ENCODE measurements at regions not wholly inside any gene's neighbourhood (a gene's known extent, or its start where the extent isn't known, plus 50 kb on each side); places are given as distances from the start of the nearest gene placed in this dataset.

- 33 to 48% methylated on average over 4 of the region's 4 CpGs for WGBS, 2 donors
- no peaks in the 10 kb centered on the region for H3K36me3 ChIP-seq (ENCODE audit: control insufficient read depth in 2 of 2, insufficient read depth in 2 of 2, low read length in 1 of 2)
- H3K27me3 ChIP-seq (ENCODE audit: control insufficient read depth in 1 of 2, insufficient read depth in 2 of 2, low read length in 2 of 2), result no peaks in the 10 kb centered on the region
- H3K4me1 ChIP-seq (ENCODE audit: control insufficient read depth in 2 of 2, insufficient read depth in 2 of 2, low read length in 1 of 2), result peaks cover 0 to 2% of the 10 kb centered on the region in 2 donors
- H3K9me3 ChIP-seq (ENCODE audit: control insufficient read depth in 2 of 2, insufficient read depth in 1 of 2, low read depth in 1 of 2, low read length in 1 of 2), result peaks cover 0 to 2% of the 10 kb centered on the region in 2 donors
- H3K4me3 ChIP-seq (ENCODE audit: low read depth in 1 of 2, low read length in 2 of 2), result no peak overlapping the region
- no peak overlapping the region for H3K27ac ChIP-seq (ENCODE audit: low read depth in 2 of 2, low read length in 1 of 2)
These were observed 77.4 kb upstream of the SLCO3A1 start for GRCh38 chr15:91776104-91776503.

- Histone ChIP-seq H3K9me3 (ENCODE audit: control insufficient read depth in 2 of 2, insufficient read depth in 1 of 2, low read depth in 1 of 2, low read length in 1 of 2) (peaks cover 0 to 2% of the 10 kb centered on the region in 2 donors), H3K4me3 (ENCODE audit: low read depth in 1 of 2, low read length in 2 of 2) (no peak overlapping the region), H3K27ac (ENCODE audit: low read depth in 2 of 2, low read length in 1 of 2) (no peak overlapping the region), H3K36me3 (ENCODE audit: control insufficient read depth in 2 of 2, insufficient read depth in 2 of 2, low read length in 1 of 2) (no peaks in the 10 kb centered on the region), H3K4me1 (ENCODE audit: control insufficient read depth in 2 of 2, insufficient read depth in 2 of 2, low read length in 1 of 2) (peaks cover 0 to 2% of the 10 kb centered on the region in 2 donors), H3K27me3 (ENCODE audit: control insufficient read depth in 1 of 2, insufficient read depth in 2 of 2, low read length in 2 of 2) (no peaks in the 10 kb centered on the region)
- 77 to 84% methylated on average over 5 of the region's 5 CpGs for WGBS, 2 donors
These were observed 73.5 kb upstream of the SLCO3A1 start for GRCh38 chr15:91779960-91780359.

GRCh38 chr15:91780387-91780786 is 73.1 kb upstream of the SLCO3A1 start:
- peaks cover 0 to 2% of the 10 kb centered on the region in 2 donors for H3K4me1 ChIP-seq (ENCODE audit: control insufficient read depth in 2 of 2, insufficient read depth in 2 of 2, low read length in 1 of 2)
- 56 to 63% methylated on average over 3 of the region's 3 CpGs for whole genome bisulfite sequencing, 2 donors
- H3K27me3 ChIP-seq (ENCODE audit: control insufficient read depth in 1 of 2, insufficient read depth in 2 of 2, low read length in 2 of 2), result no peaks in the 10 kb centered on the region
- H3K4me3 ChIP-seq (ENCODE audit: low read depth in 1 of 2, low read length in 2 of 2), result no peak overlapping the region
- H3K27ac ChIP-seq (ENCODE audit: low read depth in 2 of 2, low read length in 1 of 2), result no peak overlapping the region
- H3K9me3 ChIP-seq (ENCODE audit: control insufficient read depth in 2 of 2, insufficient read depth in 1 of 2, low read depth in 1 of 2, low read length in 1 of 2), result peaks cover 0 to 2% of the 10 kb centered on the region in 2 donors
- H3K36me3 ChIP-seq (ENCODE audit: control insufficient read depth in 2 of 2, insufficient read depth in 2 of 2, low read length in 1 of 2), result no peaks in the 10 kb centered on the region

GRCh38 chr15:91782221-91782620 is 71.3 kb upstream of the SLCO3A1 start:
- no peak overlapping the region for H3K27ac ChIP-seq (ENCODE audit: low read depth in 2 of 2, low read length in 1 of 2)
- WGBS, 2 donors, result 34 to 50% methylated on average over 6 of the region's 6 CpGs
- peaks cover 0 to 2% of the 10 kb centered on the region in 2 donors for H3K4me1 ChIP-seq (ENCODE audit: control insufficient read depth in 2 of 2, insufficient read depth in 2 of 2, low read length in 1 of 2)
- no peaks in the 10 kb centered on the region for H3K27me3 ChIP-seq (ENCODE audit: control insufficient read depth in 1 of 2, insufficient read depth in 2 of 2, low read length in 2 of 2)
- H3K36me3 ChIP-seq (ENCODE audit: control insufficient read depth in 2 of 2, insufficient read depth in 2 of 2, low read length in 1 of 2), result no peaks in the 10 kb centered on the region
- no peak overlapping the region for H3K4me3 ChIP-seq (ENCODE audit: low read depth in 1 of 2, low read length in 2 of 2)
- H3K9me3 ChIP-seq (ENCODE audit: control insufficient read depth in 2 of 2, insufficient read depth in 1 of 2, low read depth in 1 of 2, low read length in 1 of 2), result no peaks in the 10 kb centered on the region

GRCh38 chr15:91783008-91783407 is 70.5 kb upstream of the SLCO3A1 start:
- H3K4me1 ChIP-seq (ENCODE audit: control insufficient read depth in 2 of 2, insufficient read depth in 2 of 2, low read length in 1 of 2), result peaks cover 0 to 2% of the 10 kb centered on the region in 2 donors
- no peak overlapping the region for H3K27ac ChIP-seq (ENCODE audit: low read depth in 2 of 2, low read length in 1 of 2)
- H3K9me3 ChIP-seq (ENCODE audit: control insufficient read depth in 2 of 2, insufficient read depth in 1 of 2, low read depth in 1 of 2, low read length in 1 of 2), result no peaks in the 10 kb centered on the region
- H3K4me3 ChIP-seq (ENCODE audit: low read depth in 1 of 2, low read length in 2 of 2), result no peak overlapping the region
- no peaks in the 10 kb centered on the region for H3K36me3 ChIP-seq (ENCODE audit: control insufficient read depth in 2 of 2, insufficient read depth in 2 of 2, low read length in 1 of 2)
- H3K27me3 ChIP-seq (ENCODE audit: control insufficient read depth in 1 of 2, insufficient read depth in 2 of 2, low read length in 2 of 2), result no peaks in the 10 kb centered on the region
- WGBS, 2 donors, result 76 to 77% methylated on average over 3 of the region's 3 CpGs

GRCh38 chr15:91783451-91783850 is 70.1 kb upstream of the SLCO3A1 start:
- H3K27me3 ChIP-seq (ENCODE audit: control insufficient read depth in 1 of 2, insufficient read depth in 2 of 2, low read length in 2 of 2), result no peaks in the 10 kb centered on the region
- H3K27ac ChIP-seq (ENCODE audit: low read depth in 2 of 2, low read length in 1 of 2), result no peak overlapping the region
- no peaks in the 10 kb centered on the region for H3K36me3 ChIP-seq (ENCODE audit: control insufficient read depth in 2 of 2, insufficient read depth in 2 of 2, low read length in 1 of 2)
- H3K9me3 ChIP-seq (ENCODE audit: control insufficient read depth in 2 of 2, insufficient read depth in 1 of 2, low read depth in 1 of 2, low read length in 1 of 2), result no peaks in the 10 kb centered on the region
- peaks cover 0 to 2% of the 10 kb centered on the region in 2 donors for H3K4me1 ChIP-seq (ENCODE audit: control insufficient read depth in 2 of 2, insufficient read depth in 2 of 2, low read length in 1 of 2)
- no peak overlapping the region for H3K4me3 ChIP-seq (ENCODE audit: low read depth in 1 of 2, low read length in 2 of 2)

- Histone ChIP-seq H3K9me3 (ENCODE audit: control insufficient read depth in 2 of 2, insufficient read depth in 1 of 2, low read depth in 1 of 2, low read length in 1 of 2) (no peaks in the 10 kb centered on the region), H3K27ac (ENCODE audit: low read depth in 2 of 2, low read length in 1 of 2) (peak overlapping the region; percentile 48 to 81), H3K27me3 (ENCODE audit: control insufficient read depth in 1 of 2, insufficient read depth in 2 of 2, low read length in 2 of 2) (no peaks in the 10 kb centered on the region), H3K4me1 (ENCODE audit: control insufficient read depth in 2 of 2, insufficient read depth in 2 of 2, low read length in 1 of 2) (peaks cover 0 to 2% of the 10 kb centered on the region in 2 donors), H3K36me3 (ENCODE audit: control insufficient read depth in 2 of 2, insufficient read depth in 2 of 2, low read length in 1 of 2) (no peaks in the 10 kb centered on the region), H3K4me3 (ENCODE audit: low read depth in 1 of 2, low read length in 2 of 2) (no peak overlapping the region)
- 84% methylated on average over 4 of the region's 4 CpGs for WGBS, 2 donors
These were observed 68.4 kb upstream of the SLCO3A1 start for GRCh38 chr15:91784973-91785709.

GRCh38 chr15:91787198-91787597 is 66.3 kb upstream of the SLCO3A1 start:
- Histone ChIP-seq H3K4me1 (ENCODE audit: control insufficient read depth in 2 of 2, insufficient read depth in 2 of 2, low read length in 1 of 2) (no peaks in the 10 kb centered on the region), H3K27me3 (ENCODE audit: control insufficient read depth in 1 of 2, insufficient read depth in 2 of 2, low read length in 2 of 2) (no peaks in the 10 kb centered on the region), H3K36me3 (ENCODE audit: control insufficient read depth in 2 of 2, insufficient read depth in 2 of 2, low read length in 1 of 2) (no peaks in the 10 kb centered on the region), H3K9me3 (ENCODE audit: control insufficient read depth in 2 of 2, insufficient read depth in 1 of 2, low read depth in 1 of 2, low read length in 1 of 2) (no peaks in the 10 kb centered on the region), H3K27ac (ENCODE audit: low read depth in 2 of 2, low read length in 1 of 2) (no peak overlapping the region), H3K4me3 (ENCODE audit: low read depth in 1 of 2, low read length in 2 of 2) (no peak overlapping the region)
- WGBS, 2 donors, result 62 to 80% methylated on average over 7 of the region's 7 CpGs

- Histone ChIP-seq H3K4me3 (ENCODE audit: low read depth in 1 of 2, low read length in 2 of 2) (no peak overlapping the region), H3K36me3 (ENCODE audit: control insufficient read depth in 2 of 2, insufficient read depth in 2 of 2, low read length in 1 of 2) (no peaks in the 10 kb centered on the region), H3K27me3 (ENCODE audit: control insufficient read depth in 1 of 2, insufficient read depth in 2 of 2, low read length in 2 of 2) (no peaks in the 10 kb centered on the region), H3K9me3 (ENCODE audit: control insufficient read depth in 2 of 2, insufficient read depth in 1 of 2, low read depth in 1 of 2, low read length in 1 of 2) (no peaks in the 10 kb centered on the region), H3K27ac (ENCODE audit: low read depth in 2 of 2, low read length in 1 of 2) (no peak overlapping the region), H3K4me1 (ENCODE audit: control insufficient read depth in 2 of 2, insufficient read depth in 2 of 2, low read length in 1 of 2) (no peaks in the 10 kb centered on the region)
- WGBS, 2 donors, result 84 to 87% methylated on average over 5 of the region's 5 CpGs
These were observed 64.4 kb upstream of the SLCO3A1 start for GRCh38 chr15:91789136-91789535.

GRCh38 chr15:91790836-91791235 is 62.7 kb upstream of the SLCO3A1 start:
- H3K36me3 ChIP-seq (ENCODE audit: control insufficient read depth in 2 of 2, insufficient read depth in 2 of 2, low read length in 1 of 2), result no peaks in the 10 kb centered on the region
- WGBS, 2 donors, result 51 to 55% methylated on average over 3 of the region's 3 CpGs
- no peaks in the 10 kb centered on the region for H3K4me1 ChIP-seq (ENCODE audit: control insufficient read depth in 2 of 2, insufficient read depth in 2 of 2, low read length in 1 of 2)
- H3K4me3 ChIP-seq (ENCODE audit: low read depth in 1 of 2, low read length in 2 of 2), result no peak overlapping the region
- H3K9me3 ChIP-seq (ENCODE audit: control insufficient read depth in 2 of 2, insufficient read depth in 1 of 2, low read depth in 1 of 2, low read length in 1 of 2), result no peaks in the 10 kb centered on the region
- H3K27ac ChIP-seq (ENCODE audit: low read depth in 2 of 2, low read length in 1 of 2), result peak overlapping the region; percentile 18 to 52
- no peaks in the 10 kb centered on the region for H3K27me3 ChIP-seq (ENCODE audit: control insufficient read depth in 1 of 2, insufficient read depth in 2 of 2, low read length in 2 of 2)
